CD4-positive, alpha-beta T cell (primary cell): ENCODE measurements at regions not wholly inside any gene's neighbourhood (a gene's known extent, or its start where the extent isn't known, plus 50 kb on each side); places are given as distances from the start of the nearest gene placed in this dataset.
"Not testable (repeated sequence)": the region's sequence is repeated elsewhere in the genome, so short reads cannot be mapped to it uniquely, and the experiment has no call there.

Experiments used
- ATAC-seq: fragments of 200-7000 bp; cut with Tn5 transposase; one replicate; pipeline ENCODE4 v1.10.0; 2022; ENCODE audit warnings: mild to moderate bottlenecking; ENCODE audit not compliant: poor library complexity
- CTCF ChIA-PET: fragments of 350-600 bp; sonication (Branson Sonifier 250); formaldehyde crosslinking; loops from one replicate; lab custom pipeline; 2021; ENCODE audit warnings: antibody characterized with exemption, inconsistent platforms; lab: Charles Lee
- POLR2A ChIA-PET: fragments of 350-600 bp; sonication (Branson Sonifier 250); formaldehyde crosslinking; loops from one replicate; lab custom pipeline; 2021; ENCODE audit warnings: antibody characterized with exemption, inconsistent platforms; lab: Charles Lee
- DNase-seq, 14 experiments: peaks; one replicate each; pipeline ENCODE4 v3.0.0-alpha.2; 2013 to 2020; ENCODE audit warnings: mixed read lengths in 2 of 14
- H3K27ac ChIP-seq, 2 donors: one replicate each; pipeline versions ENCODE4 v1.5.1 to v1.7.0; 2013; ENCODE audit warnings: low read length in 2 of 2, low read depth in 1 of 2, mild to moderate bottlenecking in 1 of 2
- H3K27me3 ChIP-seq, 2 experiments: 1 replicate in 1 of 2; 2 replicates in 1 of 2; pipeline versions ENCODE4 v1.6.1 to v1.7.0; 2013; ENCODE audit warnings: low read length in 2 of 2, control low read depth in 1 of 2, mild to moderate bottlenecking in 1 of 2, moderate library complexity in 1 of 2; ENCODE audit not compliant: insufficient read depth in 2 of 2, control insufficient read depth in 1 of 2
- H3K36me3 ChIP-seq: one replicate; pipeline ENCODE4 v1.6.1; 2013; ENCODE audit warnings: low read length, control low read depth; ENCODE audit not compliant: insufficient read depth
- H3K4me1 ChIP-seq: one replicate; pipeline ENCODE4 v1.6.1; 2013; ENCODE audit warnings: low read length, control low read depth; ENCODE audit not compliant: insufficient read depth
- H3K4me3 ChIP-seq: one replicate; pipeline ENCODE4 v1.5.1; 2013; ENCODE audit warnings: mild to moderate bottlenecking, low read length, moderate library complexity
- H3K9me3 ChIP-seq, 2 experiments: 1 replicate in 1 of 2; 2 replicates in 1 of 2; pipeline versions ENCODE4 v1.6.1 to v1.7.0; 2013; ENCODE audit warnings: low read length in 2 of 2, mild to moderate bottlenecking in 2 of 2, control low read depth in 1 of 2, moderate library complexity in 1 of 2; ENCODE audit not compliant: control insufficient read depth in 1 of 2, insufficient read depth in 1 of 2
- H3K27ac Mint-ChIP-seq: one replicate; pipeline ENCODE4 v1.8.0; 2020; ENCODE audit warnings: mixed read lengths
- H3K27me3 Mint-ChIP-seq: one replicate; pipeline ENCODE4 v1.8.0; 2021; ENCODE audit warnings: mixed read lengths
- H3K36me3 Mint-ChIP-seq: one replicate; pipeline ENCODE4 v1.8.0; 2021; ENCODE audit warnings: low read depth, mixed read lengths
- H3K4me1 Mint-ChIP-seq: one replicate; pipeline ENCODE4 v1.8.0; 2021; ENCODE audit warnings: low read depth, mixed read lengths
- H3K4me3 Mint-ChIP-seq: one replicate; pipeline ENCODE4 v1.8.0; 2020; ENCODE audit warnings: mild to moderate bottlenecking, mixed read lengths
- H3K9me3 Mint-ChIP-seq: one replicate; pipeline ENCODE4 v1.8.0; 2020; ENCODE audit warnings: mixed read lengths
- CTCF ChIP-seq: fragments of 200-600 bp; IDR thresholded peaks from one replicate; pipeline ENCODE4 v1.8.0; 2022; ENCODE audit warnings: antibody characterized with exemption, mild to moderate bottlenecking
- intact Hi-C, 2 experiments: fragments of 100-400 bp; cut with DNase I in 1 of 2; cut with micrococcal nuclease in 1 of 2; formaldehyde crosslinking; loops; one replicate each; pipeline versions ENCODE4 v1.15.1 to v1.9.0; 2023 to 2025; cut with DNase I, micrococcal nuclease

GRCh38 chr3:102374863-102375634 lies 59.8 kb upstream of the ZPLD1 start:
- no peak for TF ChIP-seq CTCF
- no peaks in the 10 kb centered on the region for H3K4me1 Mint-ChIP-seq
- no peaks in the 10 kb centered on the region for H3K36me3 Mint-ChIP-seq
- Histone ChIP-seq H3K4me1 (no peaks in the 10 kb centered on the region), H3K36me3 (no peaks in the 10 kb centered on the region), H3K27me3 (peaks cover 0 to 4% of the 10 kb centered on the region in 2 experiments), H3K4me3 (no peak overlapping the region), H3K9me3 (no peaks in the 10 kb centered on the region), H3K27ac (no peak overlapping the region)
- intact Hi-C loops: no loop called here
- H3K9me3 Mint-ChIP-seq: no peaks in the 10 kb centered on the region
- POLR2A ChIA-PET: no interaction called here
- CTCF ChIA-PET: no interaction called here
- ATAC-seq: no peak
- no peak overlapping the region for H3K4me3 Mint-ChIP-seq
- H3K27me3 Mint-ChIP-seq: peaks cover 13% of the 10 kb centered on the region
- H3K27ac Mint-ChIP-seq: no peak overlapping the region
- no peak for DNase-seq

DNA sequence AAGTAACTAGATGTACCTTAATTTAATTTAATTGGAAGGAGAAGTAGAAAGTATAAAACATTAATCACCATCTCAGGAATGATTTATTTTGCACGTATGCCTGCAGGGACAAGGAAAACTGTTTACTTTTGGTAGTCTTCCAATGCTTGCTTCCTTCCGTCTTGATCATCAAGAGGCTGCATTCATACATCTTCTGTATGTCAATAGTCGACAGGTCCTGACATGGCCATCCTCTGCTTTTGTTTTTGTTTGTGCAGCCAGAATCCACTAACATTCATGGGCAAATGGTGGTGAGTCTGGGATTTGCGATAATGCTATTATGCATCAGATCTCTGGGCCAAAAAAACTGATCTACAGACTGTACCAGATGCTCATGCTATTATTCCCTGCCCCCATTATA lies 56.6 kb upstream of the ZPLD1 start:
- no peaks in the 10 kb centered on the region for H3K9me3 ChIP-seq
- intact Hi-C loops: no loop called here
- H3K9me3 Mint-ChIP-seq: no peaks in the 10 kb centered on the region
- no peak overlapping the region for H3K4me3 ChIP-seq
- ATAC-seq (no peak), DNase-seq (no peak)
- TF ChIP-seq CTCF: no peak
- CTCF ChIA-PET: no interaction called here
- H3K4me3 Mint-ChIP-seq: no peak overlapping the region
- no peaks in the 10 kb centered on the region for H3K4me1 ChIP-seq
- POLR2A ChIA-PET: no interaction called here
- H3K36me3 ChIP-seq: no peaks in the 10 kb centered on the region
- H3K27me3 Mint-ChIP-seq: peaks cover 13% of the 10 kb centered on the region
- H3K27me3 ChIP-seq: no peaks in the 10 kb centered on the region
- no peaks in the 10 kb centered on the region for H3K36me3 Mint-ChIP-seq
- H3K27ac Mint-ChIP-seq: no peak overlapping the region
- no peak overlapping the region for H3K27ac ChIP-seq
- H3K4me1 Mint-ChIP-seq: no peaks in the 10 kb centered on the region

DNA sequence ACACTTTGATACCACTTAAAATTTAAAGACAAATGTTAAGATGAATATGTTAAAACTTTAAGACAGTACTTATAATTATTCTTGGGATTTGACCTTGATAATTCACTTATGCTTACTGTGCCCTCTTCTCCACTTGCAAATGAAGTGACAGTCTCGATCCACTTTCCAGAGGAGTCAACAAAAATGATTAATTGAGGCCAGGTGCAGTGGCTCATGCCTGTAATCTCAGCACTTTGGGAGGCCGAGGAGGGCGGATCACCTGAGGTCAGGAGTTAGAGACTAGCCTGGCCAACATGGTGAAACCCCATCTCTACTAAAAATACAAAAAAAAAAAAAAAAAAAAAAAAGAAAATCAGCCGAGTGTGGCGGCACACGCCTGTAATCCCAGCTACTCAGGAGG lies 52.6 kb upstream of the ZPLD1 start:
- H3K36me3 Mint-ChIP-seq, H3K9me3 Mint-ChIP-seq, H3K4me1 ChIP-seq, H3K27ac ChIP-seq, H3K4me3 Mint-ChIP-seq, H3K27me3 ChIP-seq, H3K27me3 Mint-ChIP-seq, ATAC-seq, H3K9me3 ChIP-seq, H3K4me1 Mint-ChIP-seq, H3K27ac Mint-ChIP-seq, intact Hi-C loops, CTCF ChIA-PET, POLR2A ChIA-PET, DNase-seq, H3K36me3 ChIP-seq, H3K4me3 ChIP-seq: not testable (repeated sequence)
